Aorta (tissue), 5 donors: ENCODE measurements at regions not wholly inside any gene's neighbourhood (a gene's known extent, or its start where the extent isn't known, plus 50 kb on each side); places are given as distances from the start of the nearest gene placed in this dataset.
"Not testable (repeated sequence)": the region's sequence is repeated elsewhere in the genome, so short reads cannot be mapped to it uniquely, and the experiment has no call there.

Source experiments
- ATAC-seq: fragments of 200-7000 bp; cut with Tn5 transposase; one replicate; pipeline ENCODE4 v1.9.1; 2022; ENCODE audit warnings: moderate library complexity; ENCODE audit not compliant: low FRiP score
- DNase-seq, 2 donors: peaks; one replicate each; pipeline ENCODE4 v3.0.0-alpha.2; 2020
- H3K27ac ChIP-seq, 2 donors: one replicate each; pipeline ENCODE4 v1.5.1; 2013; ENCODE audit warnings: low read length in 2 of 2, mild to moderate bottlenecking in 2 of 2, moderate library complexity in 2 of 2, control low read depth in 1 of 2, inconsistent platforms in 1 of 2, low read depth in 1 of 2
- H3K27me3 ChIP-seq, 2 donors: one replicate each; pipeline ENCODE4 v1.6.1; 2013; ENCODE audit warnings: control low read depth in 1 of 2, low read length in 1 of 2, mild to moderate bottlenecking in 1 of 2, moderate library complexity in 1 of 2; ENCODE audit not compliant: insufficient read depth in 2 of 2, control insufficient read depth in 1 of 2
- H3K36me3 ChIP-seq, 2 donors: one replicate each; pipeline ENCODE4 v1.6.1; 2013; ENCODE audit warnings: control low read depth in 1 of 2, low read length in 1 of 2, mild to moderate bottlenecking in 1 of 2; ENCODE audit not compliant: insufficient read depth in 2 of 2, control insufficient read depth in 1 of 2
- H3K4me1 ChIP-seq, 2 donors: one replicate each; pipeline ENCODE4 v1.6.1; 2013; ENCODE audit warnings: low read length in 2 of 2, control low read depth in 1 of 2, mild to moderate bottlenecking in 1 of 2, moderate library complexity in 1 of 2; ENCODE audit not compliant: insufficient read depth in 2 of 2, control insufficient read depth in 1 of 2
- H3K4me3 ChIP-seq, 2 donors: one replicate each; pipeline ENCODE4 v1.5.1; 2013; ENCODE audit warnings: low read length in 2 of 2, control low read depth in 1 of 2, mild to moderate bottlenecking in 1 of 2
- H3K9me3 ChIP-seq: one replicate; pipeline ENCODE4 v1.6.1; 2013; ENCODE audit warnings: mild to moderate bottlenecking, low read length; ENCODE audit not compliant: control insufficient read depth
- WGBS, 2 donors: extraction: QIAGEN DNeasy Blood & Tissue Kit; methylation state at CpG; one replicate each; pipeline ENCODE4 v1.1.7; 2013; 5-methylcytosine and 5-hydroxymethylcytosine counted together
- intact Hi-C, 2 donors: fragments of 100-400 bp; cut with DNase I; formaldehyde crosslinking; loops; one replicate each; pipeline versions ENCODE4 v1.14.2 to v1.15.0; 2022
- donor health status: healthy with polysubstance abuse.
- donor health status: Bipolar disorder and iron deficiency.
- donor health status: DM: no; HTN: no; CAD: no.
- donor health status: DM: no; HTN: no; CAD: no.
- donor health status: DM: yes; HTN: yes; CAD: no.

GRCh38 chr2:131780446-131780845, 252.8 kb downstream of the CCDC74A start:
- H3K27me3 ChIP-seq, intact Hi-C loops, H3K36me3 ChIP-seq, H3K4me1 ChIP-seq, H3K9me3 ChIP-seq, H3K4me3 ChIP-seq, H3K27ac ChIP-seq, ATAC-seq, DNase-seq: not testable (repeated sequence)
- WGBS, 2 donors, result 82 to 93% methylated on average over 5 of the region's 5 CpGs

- Histone ChIP-seq H3K4me1 (no peaks in the 10 kb centered on the region), H3K4me3 (no peak overlapping the region), H3K27me3 (no peaks in the 10 kb centered on the region), H3K9me3 (no peaks in the 10 kb centered on the region), H3K36me3 (no peaks in the 10 kb centered on the region), H3K27ac (no peak overlapping the region)
- intact Hi-C loops, result loop anchor here (5.0 to 10.0 kb wide), 3 partner anchors 124 to 386 kb away; no protein-coding TSS in a partner anchor
- no peak for DNase-seq
- WGBS, 2 donors, result 54 to 55% methylated on average over 41 to 42 of the region's 42 CpGs
- ATAC-seq, result no peak
Observed at GRCh38 chr2:131801210-131801744, 273.6 kb downstream of the CCDC74A start.

DNA sequence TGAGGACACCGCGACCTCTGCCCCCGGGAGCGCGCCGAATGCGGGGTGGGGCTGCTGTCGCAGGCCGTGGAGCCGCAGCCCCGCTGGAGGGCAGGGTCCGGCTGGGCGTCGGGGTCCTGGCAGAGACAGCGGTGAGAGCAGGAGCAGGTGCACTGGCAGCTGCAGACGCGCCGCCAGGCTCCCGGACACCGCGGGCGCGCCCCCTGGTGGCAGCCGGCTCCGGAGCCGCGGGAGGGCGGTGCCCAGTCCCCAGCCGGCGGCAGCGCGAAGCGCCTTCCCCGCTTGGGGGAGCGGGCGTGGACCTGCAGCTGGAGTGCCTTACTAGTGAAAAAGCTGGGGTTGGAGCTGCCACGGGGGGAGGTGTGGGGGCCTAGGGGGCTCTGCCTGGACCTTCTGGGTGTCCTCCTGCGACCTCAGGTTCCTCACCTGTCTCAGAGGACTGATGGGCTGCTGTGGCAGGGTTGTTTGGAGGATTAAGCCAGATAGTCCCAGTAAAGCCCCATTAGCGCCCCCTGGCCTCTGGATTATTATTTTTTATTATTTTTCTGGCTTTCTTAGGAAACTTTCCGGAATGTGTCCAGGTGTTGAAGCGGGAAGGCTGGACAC, 274.2 kb downstream of the CCDC74A start:
- H3K4me3 ChIP-seq, H3K27ac ChIP-seq, H3K36me3 ChIP-seq, H3K27me3 ChIP-seq, H3K9me3 ChIP-seq, H3K4me1 ChIP-seq, ATAC-seq: not testable (repeated sequence)
- 1 to 2% methylated on average over 38 to 40 of the region's 41 CpGs for WGBS, 2 donors
- DNase-seq, result peak; percentile 70 to 85
- intact Hi-C loops, result loop anchor here (5.0 to 10.0 kb wide), 3 partner anchors 125 to 387 kb away; no protein-coding TSS in a partner anchor

GRCh38 chr2:131802351-131802836, 274.7 kb downstream of the CCDC74A start:
- 4 to 5% methylated on average over 33 to 34 of the region's 34 CpGs for whole genome bisulfite sequencing, 2 donors
- H3K27ac ChIP-seq, DNase-seq, H3K4me3 ChIP-seq, H3K9me3 ChIP-seq, H3K36me3 ChIP-seq, ATAC-seq, H3K4me1 ChIP-seq, H3K27me3 ChIP-seq: not testable (repeated sequence)
- intact Hi-C loops, result loop anchor here (5.0 to 10.0 kb wide), 3 partner anchors 125 to 388 kb away; no protein-coding TSS in a partner anchor

DNA sequence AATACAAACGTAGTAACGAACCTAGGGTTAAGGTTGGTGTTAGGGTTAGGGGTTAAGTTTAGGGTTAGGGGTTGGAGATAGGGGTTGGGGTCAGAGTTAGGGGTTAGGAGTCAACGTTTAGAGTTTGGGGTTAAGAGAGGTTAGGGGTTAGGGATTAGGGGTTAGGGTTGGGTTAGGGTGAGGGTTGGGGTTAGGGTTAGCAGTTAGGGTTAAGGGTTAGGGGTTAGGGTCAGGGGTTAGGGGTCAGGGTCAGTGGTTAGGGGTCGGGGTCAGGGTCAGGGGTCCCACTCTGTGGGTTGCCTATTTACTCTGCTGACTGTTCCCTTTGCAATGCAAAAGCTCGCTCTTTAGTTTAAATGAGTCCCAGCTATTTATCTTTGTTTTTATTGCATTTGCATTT, 275.5 kb downstream of the CCDC74A start:
- not testable (repeated sequence) for H3K36me3 ChIP-seq, ATAC-seq, DNase-seq, H3K27ac ChIP-seq, H3K27me3 ChIP-seq, H3K4me3 ChIP-seq, H3K9me3 ChIP-seq, H3K4me1 ChIP-seq
- intact Hi-C loops, result loop anchor here (5.0 to 10.0 kb wide), 3 partner anchors 126 to 388 kb away; no protein-coding TSS in a partner anchor
- 73 to 81% methylated on average over 5 of the region's 5 CpGs for WGBS, 2 donors

GRCh38 chr2:131812605-131813004, 284.9 kb downstream of the CCDC74A start:
- H3K4me1 ChIP-seq, H3K36me3 ChIP-seq, H3K9me3 ChIP-seq, intact Hi-C loops, H3K27me3 ChIP-seq, H3K4me3 ChIP-seq, ATAC-seq, DNase-seq, H3K27ac ChIP-seq: not testable (repeated sequence)
- 57 to 64% methylated on average over 2 of the region's 2 CpGs for WGBS, 2 donors

DNA sequence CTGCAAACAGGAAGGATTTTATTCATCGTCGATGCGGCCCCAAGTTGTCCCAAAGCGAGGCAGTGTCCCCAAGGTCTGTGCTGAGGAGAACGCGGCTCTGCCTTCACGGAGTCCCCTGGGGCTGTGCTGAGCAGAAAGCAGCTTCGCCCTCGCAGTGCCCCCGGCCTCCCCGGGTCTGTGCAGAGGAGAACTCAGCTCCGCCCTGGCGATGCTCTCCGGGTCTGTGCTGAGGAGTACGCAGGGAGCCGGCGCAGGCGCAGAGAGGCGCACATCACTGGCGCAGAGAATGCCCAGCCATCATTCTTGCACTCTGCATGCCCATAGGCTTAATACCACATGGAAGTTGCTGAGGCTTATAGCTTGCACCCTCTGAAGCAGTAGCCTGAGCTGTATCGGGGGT, 285.7 kb downstream of the CCDC74A start:
- H3K36me3 ChIP-seq, DNase-seq, ATAC-seq, H3K27me3 ChIP-seq, H3K4me1 ChIP-seq, H3K9me3 ChIP-seq, intact Hi-C loops, H3K27ac ChIP-seq, H3K4me3 ChIP-seq: not testable (repeated sequence)
- 96 to 97% methylated on average over 21 of the region's 21 CpGs for WGBS, 2 donors

GRCh38 chr2:131818267-131818973, 290.7 kb downstream of the CCDC74A start:
- DNase-seq (peak in 1 of 2 donors; percentile 36), ATAC-seq (peak; percentile 11)
- intact Hi-C loops, H3K9me3 ChIP-seq, H3K4me1 ChIP-seq, H3K36me3 ChIP-seq, H3K27ac ChIP-seq, H3K27me3 ChIP-seq, H3K4me3 ChIP-seq: not testable (repeated sequence)
- WGBS, 2 donors, result 67 to 74% methylated on average over 4 of the region's 4 CpGs
